ENCODE measurements at regions not wholly inside any gene's neighbourhood (a gene's known extent, or its start where the extent isn't known, plus 50 kb on each side); places are given as distances from the start of the nearest gene placed in this dataset.

GRCh38 chr10:123574109-123574698 is 92.0 kb upstream of the GPR26 start:
- no peak for TF ChIP-seq EZH2 (IDR thresholded peaks at IDR 0.05; ENCODE audit: insufficient read depth, poor library complexity, severe bottlenecking)
- no peak for TF ChIP-seq EZH2phosphoT487 (IDR thresholded peaks at IDR 0.05; ENCODE audit: insufficient read depth, low read depth)

Data from GM23248 (cell line).